ENCODE measurements at regions not wholly inside any gene's neighbourhood (a gene's known extent, or its start where the extent isn't known, plus 50 kb on each side); places are given as distances from the start of the nearest gene placed in this dataset.
A peak's percentile ranks its signal among the peaks of the same experiment; 100 is the strongest.

- H3K27ac ChIP-seq: no peak overlapping the region
- no peaks in the 10 kb centered on the region for H3K4me1 ChIP-seq
- H3K4me3 ChIP-seq: no peak overlapping the region
- no peaks in the 10 kb centered on the region for H3K27me3 ChIP-seq
- H3K9me3 ChIP-seq (replicated peaks): no peaks in the 10 kb centered on the region
- no peak for DNase-seq
- no peaks in the 10 kb centered on the region for H3K36me3 ChIP-seq
Observed at GRCh38 chr3:67819447-67819846, 165.0 kb upstream of the SUCLG2 start.

- Histone ChIP-seq H3K36me3 (no peaks in the 10 kb centered on the region), H3K9me3 (replicated peaks) (no peaks in the 10 kb centered on the region), H3K4me1 (no peaks in the 10 kb centered on the region), H3K27me3 (no peaks in the 10 kb centered on the region), H3K4me3 (no peak overlapping the region), H3K27ac (no peak overlapping the region)
- no peak for DNase-seq
Observed at GRCh38 chr3:67809370-67809935, 155.0 kb upstream of the SUCLG2 start.

GRCh38 chr3:67808906-67809305 lies 154.5 kb upstream of the SUCLG2 start:
- DNase-seq: no peak
- Histone ChIP-seq H3K4me3 (no peak overlapping the region), H3K4me1 (no peaks in the 10 kb centered on the region), H3K36me3 (no peaks in the 10 kb centered on the region), H3K27ac (no peak overlapping the region), H3K27me3 (no peaks in the 10 kb centered on the region), H3K9me3 (replicated peaks) (no peaks in the 10 kb centered on the region)

GRCh38 chr3:67804578-67804977 lies 150.2 kb upstream of the SUCLG2 start:
- H3K36me3 ChIP-seq: no peaks in the 10 kb centered on the region
- H3K27me3 ChIP-seq: no peaks in the 10 kb centered on the region
- H3K9me3 ChIP-seq (replicated peaks): peaks cover 5% of the 10 kb centered on the region; the same call in 1 of the 2 replicates
- no peak overlapping the region for H3K4me3 ChIP-seq
- peak in 1 of 2 experiments; percentile 10 for DNase-seq
- H3K4me1 ChIP-seq: no peaks in the 10 kb centered on the region
- peak overlapping the region; percentile 31; the same call in 1 of the 2 replicates for H3K27ac ChIP-seq

- Histone ChIP-seq H3K4me1 (peaks cover 3% of the 10 kb centered on the region), H3K27ac (peak overlapping the region; percentile 31; the same call in 1 of the 2 replicates), H3K36me3 (no peaks in the 10 kb centered on the region), H3K4me3 (no peak overlapping the region), H3K9me3 (replicated peaks) (peaks cover 5% of the 10 kb centered on the region; the same call in 1 of the 2 replicates), H3K27me3 (no peaks in the 10 kb centered on the region)
- DNase-seq: peak in 1 of 2 experiments; percentile 16
Observed at GRCh38 chr3:67804089-67804488, 149.7 kb upstream of the SUCLG2 start.

GRCh38 chr3:67798412-67798811 lies 144.0 kb upstream of the SUCLG2 start:
- peak in 1 of 2 experiments; percentile 64 for DNase-seq
- H3K27me3 ChIP-seq: no peaks in the 10 kb centered on the region
- H3K4me3 ChIP-seq: no peak overlapping the region
- peaks cover 22% of the 10 kb centered on the region for H3K4me1 ChIP-seq
- no peaks in the 10 kb centered on the region for H3K36me3 ChIP-seq
- peak overlapping the region; percentile 85 for H3K27ac ChIP-seq
- peaks cover 9% of the 10 kb centered on the region for H3K9me3 ChIP-seq (replicated peaks)

GRCh38 chr3:67791620-67792019 lies 137.2 kb upstream of the SUCLG2 start:
- Histone ChIP-seq H3K4me3 (no peak overlapping the region), H3K27me3 (no peaks in the 10 kb centered on the region), H3K4me1 (0 out of 2 replicates have a peak, but pooled peaks cover 3% of the 10 kb centered on the region), H3K27ac (no peak overlapping the region), H3K36me3 (no peaks in the 10 kb centered on the region), H3K9me3 (replicated peaks) (peaks cover 4% of the 10 kb centered on the region)
- no peak for DNase-seq

GRCh38 chr3:67790043-67790442 lies 135.6 kb upstream of the SUCLG2 start:
- peaks cover 4% of the 10 kb centered on the region for H3K9me3 ChIP-seq (replicated peaks)
- H3K36me3 ChIP-seq: no peaks in the 10 kb centered on the region
- H3K4me3 ChIP-seq: no peak overlapping the region
- H3K4me1 ChIP-seq: no peaks in the 10 kb centered on the region
- H3K27ac ChIP-seq: no peak overlapping the region
- H3K27me3 ChIP-seq: no peaks in the 10 kb centered on the region
- DNase-seq: peak; percentile 33 to 62

- H3K4me1 ChIP-seq: peaks cover 7% of the 10 kb centered on the region
- H3K27ac ChIP-seq: no peak overlapping the region
- H3K4me3 ChIP-seq: no peak overlapping the region
- no peak for DNase-seq
- H3K9me3 ChIP-seq (replicated peaks): no peaks in the 10 kb centered on the region
- H3K27me3 ChIP-seq: no peaks in the 10 kb centered on the region
- H3K36me3 ChIP-seq: no peaks in the 10 kb centered on the region
Observed at GRCh38 chr3:67788396-67788795, 134.0 kb upstream of the SUCLG2 start.

GRCh38 chr3:67783281-67784250 lies 129.2 kb upstream of the SUCLG2 start:
- Histone ChIP-seq H3K27me3 (no peaks in the 10 kb centered on the region), H3K9me3 (replicated peaks) (no peaks in the 10 kb centered on the region), H3K4me1 (peaks cover 14% of the 10 kb centered on the region), H3K4me3 (no peak overlapping the region), H3K36me3 (no peaks in the 10 kb centered on the region), H3K27ac (peak overlapping the region; percentile 85)
- DNase-seq: peak; percentile 35 to 74

- Histone ChIP-seq H3K36me3 (no peaks in the 10 kb centered on the region), H3K9me3 (replicated peaks) (no peaks in the 10 kb centered on the region), H3K4me1 (peaks cover 14% of the 10 kb centered on the region), H3K4me3 (no peak overlapping the region), H3K27me3 (no peaks in the 10 kb centered on the region), H3K27ac (no peak overlapping the region)
- DNase-seq: no peak
Observed at GRCh38 chr3:67781871-67782270, 127.5 kb upstream of the SUCLG2 start.

- Histone ChIP-seq H3K4me1 (peaks cover 14% of the 10 kb centered on the region), H3K27ac (no peak overlapping the region), H3K36me3 (no peaks in the 10 kb centered on the region), H3K9me3 (replicated peaks) (no peaks in the 10 kb centered on the region), H3K4me3 (no peak overlapping the region), H3K27me3 (no peaks in the 10 kb centered on the region)
- DNase-seq: no peak
Observed at GRCh38 chr3:67781218-67781617, 126.8 kb upstream of the SUCLG2 start.

GRCh38 chr3:67774676-67775075 lies 120.3 kb upstream of the SUCLG2 start:
- Histone ChIP-seq H3K4me3 (no peak overlapping the region), H3K27me3 (no peaks in the 10 kb centered on the region), H3K9me3 (replicated peaks) (no peaks in the 10 kb centered on the region), H3K4me1 (no peaks in the 10 kb centered on the region), H3K27ac (no peak overlapping the region), H3K36me3 (no peaks in the 10 kb centered on the region)
- DNase-seq: no peak

GRCh38 chr3:67765575-67765974 lies 111.2 kb upstream of the SUCLG2 start:
- Histone ChIP-seq H3K4me3 (no peak overlapping the region), H3K27me3 (no peaks in the 10 kb centered on the region), H3K4me1 (no peaks in the 10 kb centered on the region), H3K9me3 (replicated peaks) (no peaks in the 10 kb centered on the region), H3K36me3 (no peaks in the 10 kb centered on the region), H3K27ac (no peak overlapping the region)
- no peak for DNase-seq

GRCh38 chr3:67745296-67745695 lies 90.9 kb upstream of the SUCLG2 start:
- H3K27ac ChIP-seq: no peak overlapping the region
- no peak overlapping the region for H3K4me3 ChIP-seq
- H3K36me3 ChIP-seq: no peaks in the 10 kb centered on the region
- H3K4me1 ChIP-seq: no peaks in the 10 kb centered on the region
- no peak for DNase-seq
- no peaks in the 10 kb centered on the region for H3K27me3 ChIP-seq
- H3K9me3 ChIP-seq (replicated peaks): no peaks in the 10 kb centered on the region

Measured in SJCRH30 (cell line).